ENCODE measurements at regions not wholly inside any gene's neighbourhood (a gene's known extent, or its start where the extent isn't known, plus 50 kb on each side); places are given as distances from the start of the nearest gene placed in this dataset.

DNA sequence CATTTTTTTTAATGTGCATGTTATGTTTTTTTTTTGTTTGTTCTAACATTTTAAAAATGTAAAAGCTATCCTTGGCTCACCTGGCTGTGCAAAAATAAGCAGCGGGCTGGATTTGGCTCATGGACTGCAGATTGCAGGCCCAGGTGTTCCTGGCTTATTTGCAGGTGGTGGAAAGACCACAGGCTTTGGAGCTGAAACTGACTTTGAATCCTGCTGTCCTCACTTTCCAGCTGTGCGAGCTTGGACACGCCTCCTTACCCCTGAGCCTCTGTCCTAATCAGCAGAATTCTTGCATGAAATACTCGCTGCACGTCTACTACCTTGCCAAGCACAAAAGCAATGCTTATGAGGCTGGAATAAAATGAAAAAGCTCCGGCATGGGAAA is 188.7 kb upstream of the TPM1 start:
- Histone ChIP-seq H3K27ac (ENCODE audit: control insufficient read depth, insufficient read depth, low read length) (no peak overlapping the region), H3K79me2 (ENCODE audit: control insufficient read depth, insufficient read depth, low read length) (no peaks in the 10 kb centered on the region), H3K9me3 (ENCODE audit: control insufficient read depth, low read depth, low read length) (no peaks in the 10 kb centered on the region), H3K36me3 (ENCODE audit: control insufficient read depth in 2 of 2, extremely low read depth in 1 of 2, insufficient read depth in 2 of 2, low read length in 2 of 2) (no peaks in the 10 kb centered on the region), H3K4me2 (ENCODE audit: control insufficient read depth, extremely low read depth, insufficient read depth, low read depth, low read length) (no peak overlapping the region), H3K4me3 (ENCODE audit: control insufficient read depth in 2 of 3, extremely low read depth in 1 of 3, insufficient read depth in 2 of 3, low read depth in 1 of 3, low read length in 3 of 3) (no peak overlapping the region), H4K20me1 (ENCODE audit: control insufficient read depth, extremely low read depth, insufficient read depth, low read length) (no peaks in the 10 kb centered on the region), H3K9ac (ENCODE audit: control insufficient read depth, extremely low read depth, insufficient read depth, low read length) (no peak overlapping the region), H3K27me3 (ENCODE audit: control insufficient read depth, extremely low read depth, insufficient read depth, low read length) (no peaks in the 10 kb centered on the region), H3K4me1 (ENCODE audit: control insufficient read depth, extremely low read depth, insufficient read depth, low read length) (peaks cover 46% of the 10 kb centered on the region), H3K9me1 (ENCODE audit: control insufficient read depth, extremely low read depth, insufficient read depth, low read length) (no peaks in the 10 kb centered on the region), H2AFZ (ENCODE audit: control insufficient read depth, low read length) (no peak overlapping the region)
- FAIRE-seq (peak; percentile 51), DNase-seq (ENCODE audit: low read depth, low spot score) (no peak)
- dilution Hi-C loops (cut with MboI; ENCODE audit: extremely low pct_ligation_motif_present, low sequenced_read_pairs): no loop called here
- no peak for TF ChIP-seq EZH2 (IDR thresholded peaks at IDR 0.05; ENCODE audit: low read length)
- TF ChIP-seq, protein P1, sequence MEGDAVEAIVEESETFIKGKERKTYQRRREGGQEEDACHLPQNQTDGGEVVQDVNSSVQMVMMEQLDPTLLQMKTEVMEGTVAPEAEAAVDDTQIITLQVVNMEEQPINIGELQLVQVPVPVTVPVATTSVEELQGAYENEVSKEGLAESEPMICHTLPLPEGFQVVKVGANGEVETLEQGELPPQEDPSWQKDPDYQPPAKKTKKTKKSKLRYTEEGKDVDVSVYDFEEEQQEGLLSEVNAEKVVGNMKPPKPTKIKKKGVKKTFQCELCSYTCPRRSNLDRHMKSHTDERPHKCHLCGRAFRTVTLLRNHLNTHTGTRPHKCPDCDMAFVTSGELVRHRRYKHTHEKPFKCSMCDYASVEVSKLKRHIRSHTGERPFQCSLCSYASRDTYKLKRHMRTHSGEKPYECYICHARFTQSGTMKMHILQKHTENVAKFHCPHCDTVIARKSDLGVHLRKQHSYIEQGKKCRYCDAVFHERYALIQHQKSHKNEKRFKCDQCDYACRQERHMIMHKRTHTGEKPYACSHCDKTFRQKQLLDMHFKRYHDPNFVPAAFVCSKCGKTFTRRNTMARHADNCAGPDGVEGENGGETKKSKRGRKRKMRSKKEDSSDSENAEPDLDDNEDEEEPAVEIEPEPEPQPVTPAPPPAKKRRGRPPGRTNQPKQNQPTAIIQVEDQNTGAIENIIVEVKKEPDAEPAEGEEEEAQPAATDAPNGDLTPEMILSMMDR (optimal IDR thresholded peaks at IDR 0.05 in 1 of 3, IDR thresholded peaks at IDR 0.05 in 1 of 3, conservative IDR thresholded peaks at IDR 0.05 in 1 of 3; ENCODE audit: extremely low read depth in 1 of 3, insufficient read depth in 2 of 3, low read length in 3 of 3): no peak

DNA sequence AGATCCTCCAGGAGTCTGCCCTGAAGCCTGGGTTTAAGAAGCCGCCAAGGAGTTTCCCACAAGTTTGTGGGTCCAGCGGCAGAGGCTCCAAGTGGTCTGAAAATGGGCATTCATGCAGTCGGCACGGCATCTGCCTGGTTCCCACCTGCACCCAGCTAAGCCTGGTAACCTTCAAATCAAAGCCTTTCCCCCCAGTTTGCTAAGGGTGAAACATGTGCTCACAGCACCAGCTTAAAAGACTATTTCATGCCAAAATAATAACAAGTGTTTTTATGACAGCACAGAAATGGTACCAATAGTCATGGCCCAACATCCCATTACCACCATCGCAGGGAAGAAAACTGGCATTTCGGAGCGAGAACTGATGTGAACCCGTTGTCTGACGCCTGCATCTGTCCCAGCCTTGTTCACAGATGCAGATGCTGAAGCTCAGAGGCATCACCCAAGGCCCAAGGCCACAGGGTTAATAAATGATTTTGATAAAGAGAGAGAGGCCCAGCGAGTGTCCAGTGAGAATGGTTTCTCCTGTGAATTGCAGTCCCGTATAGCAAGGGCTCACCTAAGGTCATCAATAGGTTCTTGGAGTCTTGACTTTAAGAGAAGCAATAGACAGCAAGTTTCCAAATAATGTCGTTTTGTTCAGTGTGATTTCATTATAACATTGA is 188.0 kb upstream of the TPM1 start:
- Histone ChIP-seq H3K27me3 (ENCODE audit: control insufficient read depth, extremely low read depth, insufficient read depth, low read length) (no peaks in the 10 kb centered on the region), H3K4me2 (ENCODE audit: control insufficient read depth, extremely low read depth, insufficient read depth, low read depth, low read length) (no peak overlapping the region), H4K20me1 (ENCODE audit: control insufficient read depth, extremely low read depth, insufficient read depth, low read length) (no peaks in the 10 kb centered on the region), H3K4me1 (ENCODE audit: control insufficient read depth, extremely low read depth, insufficient read depth, low read length) (peaks cover 46% of the 10 kb centered on the region), H3K36me3 (ENCODE audit: control insufficient read depth in 2 of 2, extremely low read depth in 1 of 2, insufficient read depth in 2 of 2, low read length in 2 of 2) (no peaks in the 10 kb centered on the region), H3K27ac (ENCODE audit: control insufficient read depth, insufficient read depth, low read length) (no peak overlapping the region), H3K9me1 (ENCODE audit: control insufficient read depth, extremely low read depth, insufficient read depth, low read length) (no peaks in the 10 kb centered on the region), H3K9me3 (ENCODE audit: control insufficient read depth, low read depth, low read length) (no peaks in the 10 kb centered on the region), H3K4me3 (ENCODE audit: control insufficient read depth in 2 of 3, extremely low read depth in 1 of 3, insufficient read depth in 2 of 3, low read depth in 1 of 3, low read length in 3 of 3) (no peak overlapping the region), H3K9ac (ENCODE audit: control insufficient read depth, extremely low read depth, insufficient read depth, low read length) (no peak overlapping the region), H3K79me2 (ENCODE audit: control insufficient read depth, insufficient read depth, low read length) (no peaks in the 10 kb centered on the region), H2AFZ (ENCODE audit: control insufficient read depth, low read length) (no peak overlapping the region)
- TF ChIP-seq EZH2 (IDR thresholded peaks at IDR 0.05; ENCODE audit: low read length): no peak
- TF ChIP-seq, protein P1 (optimal IDR thresholded peaks at IDR 0.05 in 1 of 3, IDR thresholded peaks at IDR 0.05 in 1 of 3, conservative IDR thresholded peaks at IDR 0.05 in 1 of 3; ENCODE audit: extremely low read depth in 1 of 3, insufficient read depth in 2 of 3, low read length in 3 of 3): no peak
- dilution Hi-C loops (cut with MboI; ENCODE audit: extremely low pct_ligation_motif_present, low sequenced_read_pairs): no loop called here
- no peak for DNase-seq (ENCODE audit: low read depth, low spot score)
- no peak for FAIRE-seq

Data from keratinocyte (primary cell).